Mucosa of stomach (tissue), 1 donor: ENCODE measurements at regions not wholly inside any gene's neighbourhood (a gene's known extent, or its start where the extent isn't known, plus 50 kb on each side); places are given as distances from the start of the nearest gene placed in this dataset.

Experiments used
- H3K27me3 ChIP-seq: one replicate; pipeline ENCODE4 v1.7.0; 2013; ENCODE audit warnings: mild to moderate bottlenecking, low read length; ENCODE audit not compliant: control insufficient read depth, insufficient read depth
- H3K36me3 ChIP-seq: one replicate; pipeline ENCODE4 v1.7.0; 2013; ENCODE audit warnings: low read length; ENCODE audit not compliant: control insufficient read depth, insufficient read depth
- H3K4me1 ChIP-seq: one replicate; pipeline ENCODE4 v1.7.0; 2013; ENCODE audit warnings: mild to moderate bottlenecking, low read length; ENCODE audit not compliant: control insufficient read depth, insufficient read depth
- H3K4me3 ChIP-seq: one replicate; pipeline ENCODE4 v1.7.0; 2013; ENCODE audit warnings: low read length
- H3K9ac ChIP-seq: one replicate; pipeline ENCODE4 v1.7.0; 2013; ENCODE audit warnings: mild to moderate bottlenecking, low read length, moderate library complexity
- H3K9me3 ChIP-seq: one replicate; pipeline ENCODE4 v1.7.0; 2013; ENCODE audit warnings: mild to moderate bottlenecking, low read length, moderate library complexity; ENCODE audit not compliant: control insufficient read depth
- donor health status: Pancreatic carcinoma.

GRCh38 chr15:96416934-96417759 is 86.6 kb downstream of the NR2F2 start:
- H3K9me3 ChIP-seq = no peaks in the 10 kb centered on the region
- no peak overlapping the region for H3K9ac ChIP-seq
- no peaks in the 10 kb centered on the region for H3K36me3 ChIP-seq
- H3K27me3 ChIP-seq = peaks cover 94% of the 10 kb centered on the region
- H3K4me1 ChIP-seq = peaks cover 7% of the 10 kb centered on the region
- no peak overlapping the region for H3K4me3 ChIP-seq

GRCh38 chr15:96417760-96418130 is 87.2 kb downstream of the NR2F2 start:
- peaks cover 88% of the 10 kb centered on the region for H3K27me3 ChIP-seq
- no peak overlapping the region for H3K9ac ChIP-seq
- H3K4me1 ChIP-seq = peaks cover 7% of the 10 kb centered on the region
- H3K9me3 ChIP-seq = no peaks in the 10 kb centered on the region
- H3K36me3 ChIP-seq = no peaks in the 10 kb centered on the region
- H3K4me3 ChIP-seq = no peak overlapping the region

GRCh38 chr15:96418146-96418545 is 87.6 kb downstream of the NR2F2 start:
- peaks cover 84% of the 10 kb centered on the region for H3K27me3 ChIP-seq
- no peak overlapping the region for H3K9ac ChIP-seq
- no peaks in the 10 kb centered on the region for H3K9me3 ChIP-seq
- no peak overlapping the region for H3K4me3 ChIP-seq
- no peaks in the 10 kb centered on the region for H3K36me3 ChIP-seq
- peaks cover 7% of the 10 kb centered on the region for H3K4me1 ChIP-seq

- Histone ChIP-seq H3K4me3 (no peak overlapping the region), H3K4me1 (peaks cover 7% of the 10 kb centered on the region), H3K27me3 (peaks cover 65% of the 10 kb centered on the region), H3K9me3 (no peaks in the 10 kb centered on the region), H3K36me3 (no peaks in the 10 kb centered on the region), H3K9ac (no peak overlapping the region)
Measured at GRCh38 chr15:96421178-96421601, 90.7 kb downstream of the NR2F2 start.

GRCh38 chr15:96422125-96422524 is 91.6 kb downstream of the NR2F2 start:
- no peaks in the 10 kb centered on the region for H3K4me1 ChIP-seq
- no peak overlapping the region for H3K4me3 ChIP-seq
- H3K27me3 ChIP-seq = peaks cover 56% of the 10 kb centered on the region
- H3K9me3 ChIP-seq = no peaks in the 10 kb centered on the region
- H3K36me3 ChIP-seq = no peaks in the 10 kb centered on the region
- no peak overlapping the region for H3K9ac ChIP-seq

GRCh38 chr15:96424674-96425073 is 94.2 kb downstream of the NR2F2 start:
- H3K9me3 ChIP-seq = no peaks in the 10 kb centered on the region
- H3K27me3 ChIP-seq = peaks cover 30% of the 10 kb centered on the region
- H3K4me1 ChIP-seq = no peaks in the 10 kb centered on the region
- H3K9ac ChIP-seq = no peak overlapping the region
- H3K4me3 ChIP-seq = no peak overlapping the region
- H3K36me3 ChIP-seq = no peaks in the 10 kb centered on the region

GRCh38 chr15:96428742-96429141 is 98.2 kb downstream of the NR2F2 start:
- peaks cover 16% of the 10 kb centered on the region for H3K27me3 ChIP-seq
- H3K9me3 ChIP-seq = no peaks in the 10 kb centered on the region
- H3K36me3 ChIP-seq = no peaks in the 10 kb centered on the region
- H3K4me1 ChIP-seq = no peaks in the 10 kb centered on the region
- H3K4me3 ChIP-seq = no peak overlapping the region
- H3K9ac ChIP-seq = no peak overlapping the region

- Histone ChIP-seq H3K36me3 (no peaks in the 10 kb centered on the region), H3K4me3 (no peak overlapping the region), H3K9ac (no peak overlapping the region), H3K9me3 (no peaks in the 10 kb centered on the region), H3K27me3 (peaks cover 6% of the 10 kb centered on the region), H3K4me1 (peaks cover 6% of the 10 kb centered on the region)
Measured at GRCh38 chr15:96431786-96432185, 101.3 kb downstream of the NR2F2 start.

- peaks cover 11% of the 10 kb centered on the region for H3K27me3 ChIP-seq
- peaks cover 6% of the 10 kb centered on the region for H3K4me1 ChIP-seq
Measured at GRCh38 chr15:96435022-96435421, 104.5 kb downstream of the NR2F2 start.

GRCh38 chr15:96435841-96436240 is 105.3 kb downstream of the NR2F2 start:
- no peaks in the 10 kb centered on the region for H3K9me3 ChIP-seq
- peaks cover 11% of the 10 kb centered on the region for H3K27me3 ChIP-seq
- peaks cover 6% of the 10 kb centered on the region for H3K4me1 ChIP-seq
- no peak overlapping the region for H3K4me3 ChIP-seq
- H3K36me3 ChIP-seq = no peaks in the 10 kb centered on the region
- no peak overlapping the region for H3K9ac ChIP-seq

More at GRCh38 chr15:96435022-96435421, 104.5 kb downstream of the NR2F2 start:
- H3K4me3 ChIP-seq = no peak overlapping the region
- no peaks in the 10 kb centered on the region for H3K9me3 ChIP-seq
- no peak overlapping the region for H3K9ac ChIP-seq
- no peaks in the 10 kb centered on the region for H3K36me3 ChIP-seq

GRCh38 chr15:96440978-96441377 is 110.5 kb downstream of the NR2F2 start:
- peaks cover 5% of the 10 kb centered on the region for H3K27me3 ChIP-seq
- H3K9me3 ChIP-seq = no peaks in the 10 kb centered on the region
- no peaks in the 10 kb centered on the region for H3K36me3 ChIP-seq
- H3K4me1 ChIP-seq = no peaks in the 10 kb centered on the region
- no peak overlapping the region for H3K4me3 ChIP-seq
- H3K9ac ChIP-seq = no peak overlapping the region

GRCh38 chr15:96442076-96442475 is 111.6 kb downstream of the NR2F2 start:
- no peak overlapping the region for H3K9ac ChIP-seq
- H3K27me3 ChIP-seq = peaks cover 5% of the 10 kb centered on the region
- H3K4me1 ChIP-seq = no peaks in the 10 kb centered on the region
- no peaks in the 10 kb centered on the region for H3K9me3 ChIP-seq
- no peak overlapping the region for H3K4me3 ChIP-seq
- no peaks in the 10 kb centered on the region for H3K36me3 ChIP-seq
